ENCODE measurements at regions not wholly inside any gene's neighbourhood (a gene's known extent, or its start where the extent isn't known, plus 50 kb on each side); places are given as distances from the start of the nearest gene placed in this dataset.

DNA sequence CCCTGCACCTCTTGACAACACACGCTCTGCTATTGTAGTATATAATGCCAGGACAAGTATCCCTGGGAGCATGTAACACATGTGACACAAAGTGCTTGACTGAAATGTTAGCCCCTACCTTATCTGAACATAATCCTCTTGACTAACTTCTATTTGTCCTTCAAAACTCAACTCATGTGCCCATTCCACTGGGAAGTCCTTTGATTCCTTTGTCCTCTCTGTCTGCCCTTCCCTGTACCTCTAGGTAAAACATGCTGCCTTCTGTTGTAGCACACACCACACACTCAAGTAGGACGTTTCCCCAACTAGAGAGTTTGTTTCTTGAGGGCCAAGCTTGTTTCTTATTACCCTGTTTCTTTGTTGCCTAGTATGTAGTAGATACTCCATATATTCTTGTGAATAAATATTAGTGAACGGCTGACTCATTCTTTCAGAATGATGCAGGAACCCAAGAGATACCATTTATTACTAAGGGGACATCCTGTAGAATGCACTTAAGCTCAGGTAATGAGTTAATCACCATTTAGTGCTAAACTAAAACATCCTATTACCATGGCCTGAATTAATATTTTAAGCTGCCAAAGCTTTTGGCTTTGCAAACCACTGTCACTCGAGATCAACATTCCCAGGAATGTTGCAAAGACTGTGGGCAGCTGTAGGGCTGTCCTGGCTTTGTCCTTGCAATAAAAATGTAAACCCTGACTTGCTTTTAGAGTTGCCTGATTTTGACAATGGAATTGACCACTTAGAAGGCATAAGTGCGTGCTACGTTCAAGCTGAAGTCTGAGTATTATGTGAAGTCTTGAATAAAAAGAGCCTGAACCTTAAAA, 313.4 kb downstream of the COG6 start:
- H3K9me3 Mint-ChIP-seq: peaks cover 0 to 7% (median 0%) of the 10 kb centered on the region in 11 donors
- no peaks in the 10 kb centered on the region for H3K27me3 ChIP-seq (ENCODE audit: control insufficient read depth in 2 of 2, insufficient read depth in 2 of 2, low read length in 2 of 2)
- CTCF ChIA-PET: interaction anchor here (0.5 kb wide), 1 partner anchor 162 kb away, joined by 3 read pairs; no protein-coding TSS in a partner anchor
- intact Hi-C loops (cut with micrococcal nuclease): no loop called here
- H3K4me1 Mint-ChIP-seq: peaks cover 0 to 9% (median 0%) of the 10 kb centered on the region in 7 donors
- no peak overlapping the region for H3K27ac ChIP-seq (ENCODE audit: low read depth, low read length)
- peaks cover 0 to 16% (median 4%) of the 10 kb centered on the region in 5 donors for H3K27me3 Mint-ChIP-seq
- H3K4me3 ChIP-seq (ENCODE audit: low read length): no peak overlapping the region
- no peaks in the 10 kb centered on the region for H3K4me1 ChIP-seq (ENCODE audit: control insufficient read depth in 2 of 2, insufficient read depth in 2 of 2, low read length in 2 of 2)
- no peaks in the 10 kb centered on the region for H3K9me3 ChIP-seq (ENCODE audit: control insufficient read depth in 2 of 3, low read length in 3 of 3)
- POLR2A ChIA-PET: interaction anchor here (0.5 kb wide), 1 partner anchor 237 kb away, joined by 4 read pairs; no protein-coding TSS in a partner anchor
- ATAC-seq (no peak), DNase-seq (no peak)
- H3K36me3 Mint-ChIP-seq: peaks cover 0 to 5% (median 0%) of the 10 kb centered on the region in 5 donors
- no peaks in the 10 kb centered on the region for H3K36me3 ChIP-seq (ENCODE audit: control insufficient read depth in 2 of 3, insufficient read depth in 3 of 3, low read length in 3 of 3)
- no peak overlapping the region for H3K27ac Mint-ChIP-seq
- no peak overlapping the region for H3K4me3 Mint-ChIP-seq

- H3K4me3 Mint-ChIP-seq: no peak overlapping the region
- no peaks in the 10 kb centered on the region for H3K27me3 ChIP-seq (ENCODE audit: control insufficient read depth in 2 of 2, insufficient read depth in 2 of 2, low read length in 2 of 2)
- peaks cover 0 to 9% (median 0%) of the 10 kb centered on the region in 7 donors for H3K4me1 Mint-ChIP-seq
- no peaks in the 10 kb centered on the region for H3K36me3 ChIP-seq (ENCODE audit: control insufficient read depth in 2 of 3, insufficient read depth in 3 of 3, low read length in 3 of 3)
- H3K27ac ChIP-seq (ENCODE audit: low read depth, low read length): no peak overlapping the region
- peaks cover 0 to 7% (median 0%) of the 10 kb centered on the region in 11 donors for H3K9me3 Mint-ChIP-seq
- no peak overlapping the region for H3K27ac Mint-ChIP-seq
- intact Hi-C loops (cut with micrococcal nuclease): no loop called here
- no peaks in the 10 kb centered on the region for H3K9me3 ChIP-seq (ENCODE audit: control insufficient read depth in 2 of 3, low read length in 3 of 3)
- peaks cover 0 to 16% (median 4%) of the 10 kb centered on the region in 5 donors for H3K27me3 Mint-ChIP-seq
- H3K4me3 ChIP-seq (ENCODE audit: low read length): no peak overlapping the region
- POLR2A ChIA-PET: no interaction called here
- ATAC-seq (no peak), DNase-seq (no peak)
- peaks cover 0 to 5% (median 0%) of the 10 kb centered on the region in 5 donors for H3K36me3 Mint-ChIP-seq
- CTCF ChIA-PET: interaction anchor here (0.7 kb wide), 1 partner anchor 1029 kb away, joined by 3 read pairs; no protein-coding TSS in a partner anchor
- H3K4me1 ChIP-seq (ENCODE audit: control insufficient read depth in 2 of 2, insufficient read depth in 2 of 2, low read length in 2 of 2): no peaks in the 10 kb centered on the region
Observed at GRCh38 chr13:39970177-39970846, 314.9 kb downstream of the COG6 start.

DNA sequence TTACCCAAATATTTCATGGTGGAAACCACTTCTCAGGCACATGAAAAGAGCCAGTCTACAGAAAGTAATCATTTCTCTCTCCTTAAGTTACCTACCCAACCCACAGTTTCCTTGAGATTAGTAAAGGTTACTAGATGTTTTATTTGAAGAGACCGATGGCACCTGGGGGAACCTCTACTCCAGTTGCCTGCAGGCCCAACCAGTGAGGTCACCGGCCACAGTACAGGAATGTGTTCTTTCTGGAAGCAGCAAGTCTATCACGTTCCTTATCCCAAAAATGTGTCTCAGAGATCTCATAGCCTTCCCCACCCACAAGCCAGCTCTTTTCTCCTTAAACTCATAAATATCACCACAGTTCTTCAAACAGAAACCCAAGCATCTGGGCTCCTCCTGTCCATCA, 316.1 kb downstream of the COG6 start:
- peaks cover 0 to 7% (median 0%) of the 10 kb centered on the region in 11 donors for H3K9me3 Mint-ChIP-seq
- no peaks in the 10 kb centered on the region for H3K27me3 ChIP-seq (ENCODE audit: control insufficient read depth in 2 of 2, insufficient read depth in 2 of 2, low read length in 2 of 2)
- ATAC-seq: no peak
- H3K4me1 Mint-ChIP-seq: peaks cover 0 to 9% (median 0%) of the 10 kb centered on the region in 7 donors
- H3K36me3 ChIP-seq (ENCODE audit: control insufficient read depth in 2 of 3, insufficient read depth in 3 of 3, low read length in 3 of 3): no peaks in the 10 kb centered on the region
- intact Hi-C loops (cut with micrococcal nuclease): no loop called here
- CTCF ChIA-PET: no interaction called here
- no peak for DNase-seq
- H3K9me3 ChIP-seq (ENCODE audit: control insufficient read depth in 2 of 3, low read length in 3 of 3): no peaks in the 10 kb centered on the region
- no peaks in the 10 kb centered on the region for H3K4me1 ChIP-seq (ENCODE audit: control insufficient read depth in 2 of 2, insufficient read depth in 2 of 2, low read length in 2 of 2)
- H3K4me3 ChIP-seq (ENCODE audit: low read length): no peak overlapping the region
- no peak overlapping the region for H3K4me3 Mint-ChIP-seq
- peaks cover 0 to 5% (median 0%) of the 10 kb centered on the region in 5 donors for H3K36me3 Mint-ChIP-seq
- peaks cover 0 to 11% (median 4%) of the 10 kb centered on the region in 5 donors for H3K27me3 Mint-ChIP-seq
- H3K27ac Mint-ChIP-seq: no peak overlapping the region
- no peak overlapping the region for H3K27ac ChIP-seq (ENCODE audit: low read depth, low read length)
- POLR2A ChIA-PET: no interaction called here

GRCh38 chr13:39976481-39976880, 321.0 kb downstream of the COG6 start:
- no peak overlapping the region for H3K4me3 Mint-ChIP-seq
- no peak overlapping the region for H3K4me3 ChIP-seq (ENCODE audit: low read length)
- no peaks in the 10 kb centered on the region for H3K36me3 ChIP-seq (ENCODE audit: control insufficient read depth in 2 of 3, insufficient read depth in 3 of 3, low read length in 3 of 3)
- H3K27me3 ChIP-seq (ENCODE audit: control insufficient read depth in 2 of 2, insufficient read depth in 2 of 2, low read length in 2 of 2): no peaks in the 10 kb centered on the region
- CTCF ChIA-PET: no interaction called here
- H3K4me1 Mint-ChIP-seq: peaks cover 0 to 8% (median 0%) of the 10 kb centered on the region in 7 donors
- H3K27me3 Mint-ChIP-seq: peaks cover 0 to 31% (median 0%) of the 10 kb centered on the region in 5 donors
- POLR2A ChIA-PET: interaction anchor here (1.2 kb wide), 1 partner anchor 20 kb away, joined by 3 read pairs; no protein-coding TSS in a partner anchor
- intact Hi-C loops (cut with micrococcal nuclease): no loop called here
- DNase-seq: no peak
- no peaks in the 10 kb centered on the region for H3K4me1 ChIP-seq (ENCODE audit: control insufficient read depth in 2 of 2, insufficient read depth in 2 of 2, low read length in 2 of 2)
- peaks cover 0 to under 1% (median 0%) of the 10 kb centered on the region in 11 donors for H3K9me3 Mint-ChIP-seq
- H3K27ac Mint-ChIP-seq: no peak overlapping the region
- H3K9me3 ChIP-seq (ENCODE audit: control insufficient read depth in 2 of 3, low read length in 3 of 3): no peaks in the 10 kb centered on the region
- ATAC-seq: no peak
- no peak overlapping the region for H3K27ac ChIP-seq (ENCODE audit: low read depth, low read length)
- peaks cover 0 to 1% (median 0%) of the 10 kb centered on the region in 5 donors for H3K36me3 Mint-ChIP-seq

GRCh38 chr13:39981056-39981455, 325.6 kb downstream of the COG6 start:
- Histone ChIP-seq H3K27me3 (ENCODE audit: control insufficient read depth in 2 of 2, insufficient read depth in 2 of 2, low read length in 2 of 2) (no peaks in the 10 kb centered on the region), H3K4me3 (ENCODE audit: low read length) (no peak overlapping the region), H3K27ac (ENCODE audit: low read depth, low read length) (no peak overlapping the region), H3K9me3 (ENCODE audit: control insufficient read depth in 2 of 3, low read length in 3 of 3) (no peaks in the 10 kb centered on the region), H3K36me3 (ENCODE audit: control insufficient read depth in 2 of 3, insufficient read depth in 3 of 3, low read length in 3 of 3) (no peaks in the 10 kb centered on the region), H3K4me1 (ENCODE audit: control insufficient read depth in 2 of 2, insufficient read depth in 2 of 2, low read length in 2 of 2) (no peaks in the 10 kb centered on the region)
- ChIA-PET POLR2A (no interaction called here), CTCF (interaction anchor here (0.7 kb wide), 1 partner anchor 702 kb away, joined by 3 read pairs; no protein-coding TSS in a partner anchor)
- ATAC-seq: no peak
- Mint-ChIP-seq H3K36me3 (peaks cover 0 to 1% (median 0%) of the 10 kb centered on the region in 5 donors), H3K4me1 (no peaks in the 10 kb centered on the region), H3K9me3 (peaks cover 0 to 5% (median 0%) of the 10 kb centered on the region in 11 donors), H3K4me3 (no peak overlapping the region), H3K27me3 (peaks cover 0 to 28% (median 0%) of the 10 kb centered on the region in 5 donors), H3K27ac (no peak overlapping the region)
- intact Hi-C loops (cut with micrococcal nuclease): no loop called here
- no peak for DNase-seq

DNA sequence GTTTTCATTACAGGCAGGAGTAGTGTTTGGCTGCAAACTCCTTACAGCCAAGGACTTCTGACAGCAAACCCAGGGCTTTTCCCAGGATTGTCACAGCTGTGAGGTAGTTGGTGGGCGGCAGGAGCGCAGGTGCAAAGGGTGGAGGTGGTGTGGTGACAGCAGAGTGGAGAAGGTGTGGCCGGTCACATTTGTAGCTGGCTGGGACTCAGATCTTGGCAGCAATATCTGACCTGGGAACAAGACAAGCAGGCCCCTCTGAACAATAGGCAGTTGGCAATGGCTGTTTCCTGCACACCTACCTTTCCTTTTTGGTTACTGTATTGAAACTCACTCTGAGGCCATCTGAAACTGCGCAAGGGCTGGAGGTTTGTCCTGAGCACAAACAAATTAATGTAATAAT, 327.3 kb downstream of the COG6 start:
- H3K4me1 Mint-ChIP-seq: no peaks in the 10 kb centered on the region
- Histone ChIP-seq H3K4me1 (ENCODE audit: control insufficient read depth in 2 of 2, insufficient read depth in 2 of 2, low read length in 2 of 2) (no peaks in the 10 kb centered on the region), H3K9me3 (ENCODE audit: control insufficient read depth in 2 of 3, low read length in 3 of 3) (no peaks in the 10 kb centered on the region), H3K4me3 (ENCODE audit: low read length) (no peak overlapping the region), H3K27ac (ENCODE audit: low read depth, low read length) (no peak overlapping the region), H3K36me3 (ENCODE audit: control insufficient read depth in 2 of 3, insufficient read depth in 3 of 3, low read length in 3 of 3) (no peaks in the 10 kb centered on the region), H3K27me3 (ENCODE audit: control insufficient read depth in 2 of 2, insufficient read depth in 2 of 2, low read length in 2 of 2) (no peaks in the 10 kb centered on the region)
- H3K27ac Mint-ChIP-seq: no peak overlapping the region
- peaks cover 0 to 5% (median 0%) of the 10 kb centered on the region in 11 donors for H3K9me3 Mint-ChIP-seq
- intact Hi-C loops (cut with micrococcal nuclease): no loop called here
- peaks cover 0 to 1% (median 0%) of the 10 kb centered on the region in 5 donors for H3K36me3 Mint-ChIP-seq
- DNase-seq: no peak
- ChIA-PET CTCF (no interaction called here), POLR2A (interaction anchor here (0.7 kb wide), 1 partner anchor 236 kb away, joined by 3 read pairs; no protein-coding TSS in a partner anchor)
- no peak for ATAC-seq
- peaks cover 0 to 18% (median 0%) of the 10 kb centered on the region in 5 donors for H3K27me3 Mint-ChIP-seq
- H3K4me3 Mint-ChIP-seq: no peak overlapping the region

Measured in naive thymus-derived CD4-positive, alpha-beta T cell (primary cell).